Thyroid gland (tissue), 4 donors: ENCODE measurements at regions not wholly inside any gene's neighbourhood (a gene's known extent, or its start where the extent isn't known, plus 50 kb on each side); places are given as distances from the start of the nearest gene placed in this dataset.

ENCODE experiments used
- POLR2A ChIP-seq, 2 donors: fragments of 450-650 bp; IDR thresholded peaks; one replicate each; pipeline ENCODE4 v1.6.1; 2017; ENCODE audit warnings: antibody characterized with exemption in 2 of 2, mild to moderate bottlenecking in 2 of 2, moderate library complexity in 1 of 2
- TF ChIP-seq, protein P1 (sequence below), 6 experiments: fragments of 200-600 bp in 3 of 6; fragments of 450-650 bp in 3 of 6; sonication (generic) in 3 of 6; IDR thresholded peaks; one replicate each; pipeline ENCODE4 v1.5.1; 2016 to 2019; ENCODE audit warnings: antibody characterized with exemption in 6 of 6, mild to moderate bottlenecking in 2 of 6, inconsistent platforms in 1 of 6, moderate library complexity in 1 of 6

DNA sequence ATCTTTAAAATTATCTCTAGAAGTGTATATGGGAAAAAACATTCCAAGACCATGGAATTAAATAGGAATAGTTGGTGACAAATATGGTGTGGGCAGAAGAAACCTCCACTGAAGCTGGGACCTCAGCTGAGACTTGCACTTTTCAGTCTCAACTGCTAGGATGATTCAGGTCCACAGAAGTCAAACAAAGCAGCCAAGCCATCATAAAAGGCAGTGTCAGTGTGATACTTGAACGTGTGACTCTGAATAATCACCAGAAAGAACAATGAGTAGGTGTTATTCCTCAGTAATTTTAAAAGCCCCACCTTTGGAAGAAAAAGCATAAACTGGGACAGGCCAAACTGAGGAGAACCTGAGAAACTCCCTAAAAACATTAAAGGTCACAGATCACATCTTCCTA, 90.7 kb downstream of the ZNF281 start:
- TF ChIP-seq, protein P1, sequence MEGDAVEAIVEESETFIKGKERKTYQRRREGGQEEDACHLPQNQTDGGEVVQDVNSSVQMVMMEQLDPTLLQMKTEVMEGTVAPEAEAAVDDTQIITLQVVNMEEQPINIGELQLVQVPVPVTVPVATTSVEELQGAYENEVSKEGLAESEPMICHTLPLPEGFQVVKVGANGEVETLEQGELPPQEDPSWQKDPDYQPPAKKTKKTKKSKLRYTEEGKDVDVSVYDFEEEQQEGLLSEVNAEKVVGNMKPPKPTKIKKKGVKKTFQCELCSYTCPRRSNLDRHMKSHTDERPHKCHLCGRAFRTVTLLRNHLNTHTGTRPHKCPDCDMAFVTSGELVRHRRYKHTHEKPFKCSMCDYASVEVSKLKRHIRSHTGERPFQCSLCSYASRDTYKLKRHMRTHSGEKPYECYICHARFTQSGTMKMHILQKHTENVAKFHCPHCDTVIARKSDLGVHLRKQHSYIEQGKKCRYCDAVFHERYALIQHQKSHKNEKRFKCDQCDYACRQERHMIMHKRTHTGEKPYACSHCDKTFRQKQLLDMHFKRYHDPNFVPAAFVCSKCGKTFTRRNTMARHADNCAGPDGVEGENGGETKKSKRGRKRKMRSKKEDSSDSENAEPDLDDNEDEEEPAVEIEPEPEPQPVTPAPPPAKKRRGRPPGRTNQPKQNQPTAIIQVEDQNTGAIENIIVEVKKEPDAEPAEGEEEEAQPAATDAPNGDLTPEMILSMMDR (IDR thresholded peaks at IDR 0.05), result no peak
- no peak for TF ChIP-seq POLR2A (IDR thresholded peaks at IDR 0.05)
